Vagina (tissue), 2 donors: ENCODE measurements at regions not wholly inside any gene's neighbourhood (a gene's known extent, or its start where the extent isn't known, plus 50 kb on each side); places are given as distances from the start of the nearest gene placed in this dataset.

ENCODE experiments used
- DNase-seq, 2 donors: peaks; one replicate each; pipeline ENCODE4 v3.0.0-alpha.2; 2017; ENCODE audit errors: extremely low spot score in 2 of 2
- H3K27ac ChIP-seq: fragments of 200-600 bp; sonication (generic); one replicate; pipeline ENCODE4 v1.5.1; 2019
- H3K27me3 ChIP-seq: fragments of 200-600 bp; sonication (generic); one replicate; pipeline ENCODE4 v1.5.1; 2019
- H3K36me3 ChIP-seq, 2 donors: fragments of 200-600 bp; sonication (generic); one replicate each; pipeline ENCODE4 v1.5.1; 2017 to 2019
- H3K4me1 ChIP-seq: fragments of 200-600 bp; sonication (generic); one replicate; pipeline ENCODE4 v1.5.1; 2019
- H3K4me3 ChIP-seq, 2 donors: fragments of 200-600 bp; sonication (generic); 1 replicate in 1 of 2; 2 replicates in 1 of 2; pipeline ENCODE4 v1.5.1; 2016 to 2019
- H3K9me3 ChIP-seq: fragments of 200-600 bp; sonication (generic); one replicate; pipeline ENCODE4 v1.5.1; 2019
- CTCF ChIP-seq, 3 experiments: fragments of 450-650 bp in 2 of 3; fragments of 200-600 bp in 1 of 3; sonication (generic) in 1 of 3; IDR thresholded peaks; one replicate each; pipeline ENCODE4 v1.5.1; 2017 to 2019; ENCODE audit warnings: antibody characterized with exemption in 3 of 3, mild to moderate bottlenecking in 2 of 3, moderate library complexity in 2 of 3
- POLR2A ChIP-seq, 2 donors: fragments of 450-650 bp; IDR thresholded peaks; one replicate each; pipeline ENCODE4 v1.6.1; 2017; ENCODE audit warnings: antibody characterized with exemption in 2 of 2, mild to moderate bottlenecking in 2 of 2, moderate library complexity in 2 of 2
- POLR2AphosphoS5 ChIP-seq, 2 donors: sonication (generic); formaldehyde crosslinking; IDR thresholded peaks; one replicate each; pipeline ENCODE4 v1.9.0; 2017; ENCODE audit warnings: antibody characterized with exemption in 2 of 2, mild to moderate bottlenecking in 2 of 2, low read depth in 1 of 2; ENCODE audit not compliant: insufficient read depth in 1 of 2
- intact Hi-C: fragments of 100-400 bp; cut with DNase I; formaldehyde crosslinking; loops from one replicate; pipeline ENCODE4 v1.15.1; 2023

DNA sequence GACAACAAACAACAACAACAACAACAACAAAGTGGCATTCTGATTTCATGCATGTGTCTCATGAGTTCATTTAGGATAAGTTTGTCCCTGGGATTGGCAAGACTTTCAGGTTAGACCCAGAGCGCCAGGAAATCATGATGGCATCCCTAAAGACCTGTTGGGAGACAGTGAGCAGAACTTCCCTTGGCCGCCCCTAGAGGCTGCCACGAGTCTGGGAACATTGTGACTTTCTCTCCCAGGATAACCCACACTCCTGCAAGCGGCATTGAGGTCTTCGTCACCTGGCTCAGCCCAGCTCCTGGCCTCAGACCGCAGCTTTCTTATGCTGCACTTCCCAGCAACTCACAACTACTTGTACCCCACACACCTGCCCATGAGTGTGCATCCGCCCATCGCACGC, 80.5 kb upstream of the RNF32 start:
- intact Hi-C loops, result no loop called here
- H3K36me3 ChIP-seq, result no peaks in the 10 kb centered on the region

DNA sequence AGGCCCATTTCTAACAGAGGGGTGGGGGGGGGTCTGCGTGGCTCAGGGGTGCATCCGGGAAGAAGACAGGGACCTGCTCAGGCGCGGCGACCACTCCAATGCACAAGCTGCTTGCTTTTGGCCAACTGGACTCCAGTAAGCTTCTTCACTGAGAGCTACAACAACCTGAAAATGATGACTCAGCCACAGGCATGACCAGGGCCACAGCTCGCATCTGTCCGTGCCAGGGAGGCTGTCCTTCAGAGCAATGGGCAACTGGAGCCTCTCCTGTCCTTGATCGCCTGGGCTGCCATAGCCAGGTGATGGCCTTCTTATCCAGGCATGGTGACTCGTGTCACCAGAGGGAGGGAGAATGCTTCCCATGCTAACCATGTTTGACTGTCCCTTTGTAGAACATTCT, 81.6 kb upstream of the RNF32 start:
- H3K27me3 ChIP-seq, result no peaks in the 10 kb centered on the region
- no peaks in the 10 kb centered on the region for H3K9me3 ChIP-seq
- no peak for TF ChIP-seq POLR2A (IDR thresholded peaks at IDR 0.05)
- TF ChIP-seq POLR2AphosphoS5 (IDR thresholded peaks at IDR 0.05; ENCODE audit: insufficient read depth in 1 of 2, low read depth in 1 of 2), result no peak
- no peak for TF ChIP-seq CTCF (IDR thresholded peaks at IDR 0.05)

More for the DNA sequence above, 80.5 kb upstream of the RNF32 start:
- Histone ChIP-seq H3K9me3 (no peaks in the 10 kb centered on the region), H3K4me1 (no peaks in the 10 kb centered on the region), H3K27me3 (no peaks in the 10 kb centered on the region), H3K27ac (no peak overlapping the region), H3K4me3 (no peak overlapping the region)
- DNase-seq, result no peak
- no peak for TF ChIP-seq POLR2AphosphoS5 (IDR thresholded peaks at IDR 0.05; ENCODE audit: insufficient read depth in 1 of 2, low read depth in 1 of 2)
- TF ChIP-seq POLR2A (IDR thresholded peaks at IDR 0.05), result no peak
- TF ChIP-seq CTCF (IDR thresholded peaks at IDR 0.05), result no peak

DNA sequence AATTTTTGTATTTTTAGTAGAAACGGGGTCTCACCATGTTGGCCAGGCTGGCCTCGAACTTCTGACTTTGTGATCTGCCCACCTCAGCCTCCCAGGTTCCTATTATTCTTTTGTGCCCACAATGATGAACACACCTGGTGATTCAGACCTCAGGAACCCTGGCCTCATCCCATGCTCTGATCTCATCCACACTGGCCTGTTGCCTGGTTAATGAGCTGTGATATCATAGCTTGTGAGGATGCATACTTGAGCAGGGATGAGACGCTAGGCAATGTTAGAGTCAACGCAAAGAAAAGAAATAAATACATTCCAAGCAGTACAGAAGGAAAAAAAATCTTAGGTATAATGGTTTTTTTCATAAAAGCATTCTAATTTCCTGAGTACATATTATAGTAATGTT, 82.4 kb upstream of the RNF32 start:
- no peaks in the 10 kb centered on the region for H3K27me3 ChIP-seq
- H3K9me3 ChIP-seq, result no peaks in the 10 kb centered on the region
- no peaks in the 10 kb centered on the region for H3K4me1 ChIP-seq
- TF ChIP-seq CTCF (IDR thresholded peaks at IDR 0.05) (no peak), POLR2A (IDR thresholded peaks at IDR 0.05) (no peak), POLR2AphosphoS5 (IDR thresholded peaks at IDR 0.05; ENCODE audit: insufficient read depth in 1 of 2, low read depth in 1 of 2) (no peak)
- H3K36me3 ChIP-seq, result no peaks in the 10 kb centered on the region
- intact Hi-C loops, result no loop called here
- H3K27ac ChIP-seq, result no peak overlapping the region
- no peak overlapping the region for H3K4me3 ChIP-seq
- DNase-seq, result no peak

More for the DNA sequence above, 81.6 kb upstream of the RNF32 start:
- intact Hi-C loops, result no loop called here
- Histone ChIP-seq H3K4me3 (no peak overlapping the region), H3K4me1 (no peaks in the 10 kb centered on the region), H3K36me3 (no peaks in the 10 kb centered on the region), H3K27ac (no peak overlapping the region)
- no peak for DNase-seq

- H3K9me3 ChIP-seq, result no peaks in the 10 kb centered on the region
- no peak for DNase-seq
- no peak overlapping the region for H3K27ac ChIP-seq
- H3K36me3 ChIP-seq, result no peaks in the 10 kb centered on the region
- intact Hi-C loops, result no loop called here
- TF ChIP-seq POLR2A (IDR thresholded peaks at IDR 0.05) (no peak), POLR2AphosphoS5 (IDR thresholded peaks at IDR 0.05; ENCODE audit: insufficient read depth in 1 of 2, low read depth in 1 of 2) (no peak), CTCF (IDR thresholded peaks at IDR 0.05) (no peak)
- no peak overlapping the region for H3K4me3 ChIP-seq
- H3K4me1 ChIP-seq, result no peaks in the 10 kb centered on the region
- H3K27me3 ChIP-seq, result no peaks in the 10 kb centered on the region
These were observed 84.5 kb upstream of the RNF32 start for GRCh38 chr7:156556083-156556482.

- DNase-seq, result no peak
- H3K4me1 ChIP-seq, result no peaks in the 10 kb centered on the region
- no peaks in the 10 kb centered on the region for H3K9me3 ChIP-seq
- no peaks in the 10 kb centered on the region for H3K27me3 ChIP-seq
- H3K27ac ChIP-seq, result no peak overlapping the region
- TF ChIP-seq POLR2A (IDR thresholded peaks at IDR 0.05) (no peak), POLR2AphosphoS5 (IDR thresholded peaks at IDR 0.05; ENCODE audit: insufficient read depth in 1 of 2, low read depth in 1 of 2) (no peak), CTCF (IDR thresholded peaks at IDR 0.05) (no peak)
- H3K4me3 ChIP-seq, result no peak overlapping the region
- intact Hi-C loops, result no loop called here
- no peaks in the 10 kb centered on the region for H3K36me3 ChIP-seq
These were observed 86.1 kb upstream of the RNF32 start for GRCh38 chr7:156554488-156554887.
